HG02642 (cell line): ENCODE measurements at regions not wholly inside any gene's neighbourhood (a gene's known extent, or its start where the extent isn't known, plus 50 kb on each side); places are given as distances from the start of the nearest gene placed in this dataset.

Experiments used
- ATAC-seq: cut with Tn5 transposase; IDR thresholded peaks from one replicate; pipeline ENCODE4 v1.9.1; 2021; ENCODE audit warnings: mild to moderate bottlenecking; ENCODE audit not compliant: unreplicated experiment, poor library complexity

GRCh38 chr20:6715401-6715941 lies 52.0 kb upstream of the BMP2 start:
- ATAC-seq: no peak

GRCh38 chr20:6714279-6714711 lies 53.2 kb upstream of the BMP2 start:
- no peak for ATAC-seq

- no peak for ATAC-seq
Measured at GRCh38 chr20:6711951-6712649, 55.4 kb upstream of the BMP2 start.

- no peak for ATAC-seq
Measured at GRCh38 chr20:6709910-6710595, 57.4 kb upstream of the BMP2 start.

- no peak for ATAC-seq
Measured at GRCh38 chr20:6708010-6708409, 59.5 kb upstream of the BMP2 start.

GRCh38 chr20:6707321-6707831 lies 60.1 kb upstream of the BMP2 start:
- ATAC-seq: no peak

DNA sequence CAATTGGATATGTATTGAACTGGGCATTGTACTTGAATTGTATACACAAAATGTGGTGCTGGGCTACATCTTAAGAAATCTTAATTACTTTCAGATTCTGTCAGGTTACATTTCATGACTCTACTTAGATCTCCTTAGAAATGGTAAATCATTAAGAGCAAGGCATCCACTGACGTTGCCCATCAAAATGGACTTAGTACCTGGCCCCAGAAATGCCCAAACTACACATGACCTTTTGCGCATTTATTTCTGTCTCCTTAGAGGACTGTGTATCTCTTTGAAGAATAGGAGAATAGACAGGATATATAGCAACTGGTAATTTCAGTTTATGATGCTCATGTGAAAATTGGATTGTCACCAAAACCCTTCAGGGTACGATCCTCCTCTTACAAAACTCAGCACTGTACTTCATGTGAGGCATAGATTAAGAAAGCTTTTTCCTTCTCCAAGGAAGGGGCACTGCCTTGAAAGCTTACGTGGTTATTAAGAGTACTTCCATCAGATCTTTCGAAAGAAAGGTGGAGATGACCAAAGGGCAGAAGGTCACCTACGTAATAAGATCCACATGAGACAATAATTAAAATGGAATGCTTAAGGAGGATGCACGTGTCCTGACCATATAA lies 61.4 kb upstream of the BMP2 start:
- ATAC-seq: no peak

- no peak for ATAC-seq
Measured at GRCh38 chr20:6705106-6705766, 62.2 kb upstream of the BMP2 start.

DNA sequence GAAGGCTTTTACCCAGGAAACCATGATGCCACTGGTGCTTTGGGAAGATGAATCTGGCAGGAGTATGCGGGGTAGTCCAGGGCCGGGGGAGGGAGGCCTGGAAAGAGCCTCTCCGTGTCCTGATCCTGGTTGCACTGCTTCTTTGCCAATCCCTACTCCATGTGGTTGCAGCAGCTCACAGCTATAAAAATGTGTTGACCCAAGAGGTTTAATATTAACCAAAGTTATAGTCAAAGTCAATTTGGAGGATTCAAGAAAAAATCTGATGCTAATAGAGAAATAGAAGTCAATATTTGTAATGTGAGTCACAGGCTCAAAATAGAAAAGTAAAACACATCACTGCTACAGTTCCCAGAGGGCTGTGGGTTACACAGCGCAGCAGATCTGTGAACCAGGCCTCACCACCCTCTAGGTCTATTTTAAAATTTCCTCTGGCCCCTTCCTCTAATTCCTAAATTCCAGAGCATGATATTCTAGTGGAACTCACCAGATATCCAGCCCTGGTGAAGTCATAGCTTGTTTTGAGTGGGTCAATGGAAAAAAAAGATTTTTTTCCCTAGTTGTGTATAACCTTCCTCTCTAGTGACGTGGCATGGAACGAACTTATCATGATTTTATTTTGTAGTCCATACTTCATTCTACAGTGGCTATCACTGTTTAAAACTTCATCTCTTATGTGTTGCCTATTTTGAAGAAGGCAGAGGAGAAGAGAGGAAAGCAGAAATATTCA lies 63.2 kb upstream of the BMP2 start:
- ATAC-seq: no peak

DNA sequence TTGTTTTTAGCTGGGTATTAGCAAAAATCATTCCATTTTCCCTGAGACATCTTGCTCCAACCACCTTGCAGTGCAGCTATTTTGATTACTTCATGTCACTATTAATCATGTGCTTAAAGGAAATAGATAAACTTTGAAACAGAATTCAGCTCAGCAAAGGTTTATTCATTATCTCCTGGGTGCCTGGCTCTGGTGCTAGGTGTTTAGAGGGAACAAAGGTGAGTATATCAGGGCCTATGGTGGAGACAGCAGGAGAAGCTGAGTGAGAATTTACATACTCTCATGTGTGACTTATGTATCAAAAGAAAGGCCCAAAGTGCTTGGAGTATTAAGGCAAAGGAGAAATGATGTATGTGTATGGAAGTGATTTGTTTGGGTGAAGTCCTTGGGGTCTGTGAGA lies 63.8 kb upstream of the BMP2 start:
- no peak for ATAC-seq

- ATAC-seq: no peak
Measured at GRCh38 chr20:6703047-6703446, 64.4 kb upstream of the BMP2 start.

GRCh38 chr20:6702144-6702543 lies 65.3 kb upstream of the BMP2 start:
- no peak for ATAC-seq

- ATAC-seq: no peak
Measured at GRCh38 chr20:6700563-6701329, 66.7 kb upstream of the BMP2 start.

DNA sequence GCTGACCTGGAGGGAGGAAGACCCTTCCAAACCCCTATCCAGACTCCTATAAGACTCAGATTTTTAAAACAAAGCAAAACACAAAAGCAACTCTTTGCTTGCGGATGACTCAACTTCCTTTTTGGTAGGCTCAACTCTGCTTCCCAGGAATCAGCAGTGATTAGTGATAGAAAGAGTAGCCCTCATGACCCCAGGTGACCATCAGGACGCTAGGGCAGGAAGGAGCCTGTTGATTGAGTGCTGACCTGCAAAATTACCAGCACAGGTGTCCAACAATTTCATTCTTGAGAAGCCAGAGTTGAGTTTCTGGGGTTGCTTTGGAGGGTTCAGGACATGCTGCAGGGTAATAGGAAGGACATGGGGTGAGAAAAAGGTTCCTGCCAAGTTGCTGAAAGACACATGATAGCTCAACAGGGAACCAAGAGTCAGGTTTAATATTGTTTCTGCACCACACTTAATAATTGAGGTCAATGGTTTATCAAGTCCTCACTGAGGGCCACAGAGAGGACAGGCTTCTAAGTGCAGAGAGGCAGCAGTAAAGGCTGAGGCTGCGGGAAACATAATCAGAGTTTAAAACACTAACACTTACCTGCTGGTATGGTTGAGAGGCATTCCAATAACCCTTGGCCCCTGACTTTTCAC lies 67.4 kb upstream of the BMP2 start:
- ATAC-seq: no peak

DNA sequence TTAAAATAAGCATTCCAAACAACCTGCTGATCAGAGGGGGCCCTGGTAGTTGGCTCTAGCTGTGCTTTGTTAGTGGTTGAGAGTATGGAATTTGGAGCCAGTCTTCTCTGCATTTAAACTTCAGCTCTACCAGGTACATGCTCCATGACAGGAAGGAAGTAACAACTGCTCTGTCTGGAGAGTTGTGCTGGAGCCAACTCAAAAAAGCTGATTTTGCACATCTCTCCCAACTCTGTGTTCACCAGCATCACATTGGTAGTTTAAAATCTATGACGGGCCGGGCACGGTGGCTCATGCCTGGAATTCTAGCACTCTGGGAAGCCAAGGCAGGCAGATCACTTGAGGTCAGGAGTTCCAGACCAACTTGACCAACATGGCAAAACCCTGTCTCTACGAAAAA lies 68.8 kb upstream of the BMP2 start:
- no peak for ATAC-seq

DNA sequence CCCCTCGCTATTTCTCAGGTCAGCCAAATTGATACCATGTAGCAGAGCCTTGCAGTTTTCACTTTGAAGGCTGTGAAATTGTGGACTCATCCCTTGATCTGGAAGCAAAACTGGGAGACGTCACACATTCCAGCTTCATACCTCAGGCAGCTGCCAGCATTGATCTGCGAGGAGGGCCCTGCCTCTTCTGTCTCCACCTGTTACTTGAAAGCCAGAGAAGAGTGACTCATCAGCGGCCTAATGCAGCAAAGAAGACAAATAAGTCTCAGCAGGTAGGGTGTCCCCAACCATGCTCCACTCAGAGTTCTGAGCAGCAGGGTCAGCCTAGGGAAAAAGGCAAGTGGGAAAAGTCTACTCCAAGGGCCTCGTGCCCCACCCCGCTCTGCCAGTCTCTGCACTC lies 69.4 kb upstream of the BMP2 start:
- ATAC-seq: no peak

- ATAC-seq: no peak
Measured at GRCh38 chr20:6697228-6697972, 70.1 kb upstream of the BMP2 start.

GRCh38 chr20:6696001-6696400 lies 71.5 kb upstream of the BMP2 start:
- ATAC-seq: no peak
